K562 (cell line): ENCODE measurements at regions not wholly inside any gene's neighbourhood (a gene's known extent, or its start where the extent isn't known, plus 50 kb on each side); places are given as distances from the start of the nearest gene placed in this dataset.

Source experiments
- ATAC-seq: fragments of 200-7000 bp; cut with Tn5 transposase; 3 replicates; pipeline ENCODE4 v1.9.1; 2020; ENCODE audit warnings: moderate library complexity
- BruUV-seq: library from RNA; stranded (reverse); fragments of 400-500 nt; replicated peaks from 2 replicates; lab custom pipeline; 2021; lab: Mats Ljungman, UMichigan
- CTCF ChIA-PET: fragments of 300-600 bp; formaldehyde crosslinking; extraction: SDS; loops from one replicate; lab custom pipeline; 2021; ENCODE audit warnings: low intra/inter-chr PET ratio; lab: Yijun Ruan, JAX
- POLR2A ChIA-PET: fragments of 300-600, 350-650 bp; sonication (Branson Sonifier 250); formaldehyde crosslinking; extraction: SDS; loops from one replicate; lab custom pipeline; 2021; ENCODE audit warnings: antibody characterized with exemption, inconsistent platforms; lab: Yijun Ruan, JAX
- DNase-seq, 4 experiments: peaks; one replicate each; pipeline versions ENCODE4 v3.0.0 to v3.0.0-alpha.2; 2011 to 2018; ENCODE audit warnings: low spot score in 3 of 4, mixed read lengths in 3 of 4; ENCODE audit errors: extremely low read depth in 1 of 4
- FAIRE-seq: peaks from 2 replicates; lab custom pipeline; 2011; peaks lifted over from hg19 to GRCh38; lab: Jason Lieb, UNC
- H2AFZ ChIP-seq: 2 replicates; pipeline ENCODE4 v1.6.0; 2011; ENCODE audit warnings: low read depth, low read length, control low read depth, inconsistent platforms
- H3K27ac ChIP-seq: fragments of 200-600 bp; 3 replicates; pipeline ENCODE4 v1.8.0; 2011; ENCODE audit warnings: low read depth, mild to moderate bottlenecking, control low read depth, inconsistent platforms, low read length, moderate library complexity, mixed read lengths; ENCODE audit errors: extremely low read depth
- H3K27me3 ChIP-seq, 2 experiments: fragments of 300-600 bp in 1 of 2; 2 replicates in 1 of 2; 3 replicates in 1 of 2; pipeline versions ENCODE4 v1.6.0 to v1.8.0; 2011; ENCODE audit warnings: inconsistent platforms in 2 of 2, low read length in 2 of 2, mild to moderate bottlenecking in 1 of 2, mixed read lengths in 1 of 2, moderate library complexity in 1 of 2; ENCODE audit not compliant: control insufficient read depth in 2 of 2, insufficient read depth in 2 of 2
- H3K36me3 ChIP-seq: fragments of 300-600 bp; 3 replicates; pipeline ENCODE4 v1.8.0; 2011; ENCODE audit warnings: mild to moderate bottlenecking, low read length, inconsistent platforms; ENCODE audit not compliant: control insufficient read depth, insufficient read depth
- H3K4me1 ChIP-seq, 2 experiments: fragments of 200-600 bp in 1 of 2; replicated peaks in 1 of 2; 2 replicates in 1 of 2; 3 replicates in 1 of 2; pipeline versions ENCODE4 v1.5.1 to v1.8.0; 2011; ENCODE audit warnings: inconsistent platforms in 2 of 2, low read length in 2 of 2, mild to moderate bottlenecking in 1 of 2, mixed read lengths in 1 of 2, moderate library complexity in 1 of 2; ENCODE audit not compliant: control insufficient read depth in 2 of 2, insufficient read depth in 2 of 2
- H3K4me2 ChIP-seq: 2 replicates; pipeline ENCODE4 v1.6.1; 2011; ENCODE audit warnings: low read length, control low read depth, inconsistent platforms, mixed read lengths; ENCODE audit not compliant: insufficient read depth
- H3K4me3 ChIP-seq: fragments of 200-600 bp; sonication (generic), shearing (Covaris generic); 2 replicates; pipeline ENCODE4 v1.5.1; 2016; ENCODE audit warnings: control low read depth, inconsistent platforms
- H3K79me2 ChIP-seq: fragments of 200-600 bp; 3 replicates; pipeline ENCODE4 v1.8.0; 2011; ENCODE audit warnings: low read length, inconsistent platforms; ENCODE audit not compliant: control insufficient read depth, insufficient read depth
- H3K9ac ChIP-seq, 2 experiments: 2 replicates each; pipeline versions ENCODE4 v1.6.0 to v1.6.1; 2011; ENCODE audit warnings: low read depth in 2 of 2, low read length in 2 of 2, control low read depth in 1 of 2, inconsistent platforms in 1 of 2, mild to moderate bottlenecking in 1 of 2, mixed read lengths in 1 of 2; ENCODE audit not compliant: insufficient read depth in 1 of 2
- H3K9me1 ChIP-seq: one replicate; pipeline ENCODE4 v1.6.0; 2011; ENCODE audit warnings: inconsistent platforms, mild to moderate bottlenecking, low read length, moderate library complexity; ENCODE audit not compliant: control insufficient read depth, insufficient read depth
- H3K9me3 ChIP-seq: replicated peaks from 2 replicates; pipeline ENCODE4 v1.5.1; 2011; ENCODE audit warnings: low read depth, low read length, inconsistent platforms; ENCODE audit not compliant: control insufficient read depth, insufficient read depth
- H4K20me1 ChIP-seq: replicated peaks from 2 replicates; pipeline ENCODE4 v1.6.1; 2011; ENCODE audit warnings: low read length, inconsistent platforms, mixed read lengths; ENCODE audit not compliant: control insufficient read depth, insufficient read depth
- BRCA1 ChIP-seq, 2 experiments: fragments of 450-650 bp in 1 of 2; sonication (generic) in 1 of 2; formaldehyde crosslinking in 1 of 2; IDR thresholded peaks; 2 replicates each; pipeline versions ENCODE4 v1.5.0 to v1.6.1; 2017 to 2020; ENCODE audit warnings: mild to moderate bottlenecking in 1 of 2, missing genetic modification reagents in 1 of 2
- BRD4 ChIP-seq: fragments of 200-600 bp; sonication (generic); IDR thresholded peaks from 2 replicates; pipeline ENCODE4 v1.6.1; 2017; ENCODE audit warnings: inconsistent platforms
- FOXP1 ChIP-seq: sonication (generic); formaldehyde crosslinking; IDR thresholded peaks from 2 replicates; pipeline ENCODE4 v1.8.0; 2022; ENCODE audit warnings: mild to moderate bottlenecking, missing genetic modification reagents
- HOXB6 ChIP-seq: fragments of 250-450 bp; sonication (Bioruptor Pico); IDR thresholded peaks from 2 replicates; pipeline ENCODE4 v1.5.1; 2022; ENCODE audit warnings: mild to moderate bottlenecking, borderline replicate concordance
- KDM4B ChIP-seq, 2 experiments: fragments of 450-650 bp in 1 of 2; sonication (generic) in 1 of 2; IDR thresholded peaks; 2 replicates each; pipeline ENCODE4 v1.6.1; 2016 to 2017; ENCODE audit warnings: borderline replicate concordance in 2 of 2, antibody characterized with exemption in 1 of 2, low read depth in 1 of 2, mild to moderate bottlenecking in 1 of 2
- LARP7 ChIP-seq: fragments of 450-650 bp; IDR thresholded peaks from 2 replicates; pipeline ENCODE4 v1.6.1; 2016
- NR2F6 ChIP-seq: fragments of 450-650 bp; formaldehyde crosslinking; IDR thresholded peaks from 2 replicates; pipeline ENCODE4 v1.4.0; 2020; ENCODE audit warnings: mild to moderate bottlenecking
- RFX7 ChIP-seq: fragments of 250-450 bp; sonication (Bioruptor Pico); IDR thresholded peaks from 2 replicates; pipeline ENCODE4 v1.5.1; 2021; ENCODE audit warnings: mild to moderate bottlenecking
- SAP30 ChIP-seq: fragments of 200-600 bp; sonication (generic); IDR thresholded peaks from 2 replicates; pipeline ENCODE4 v1.6.1; 2012; ENCODE audit warnings: borderline replicate concordance, low read depth, mild to moderate bottlenecking, moderate library complexity, low read length, control low read depth, inconsistent platforms; ENCODE audit not compliant: insufficient read depth, poor library complexity, severe bottlenecking
- SMARCA5 ChIP-seq: fragments of 450-650 bp; IDR thresholded peaks from 2 replicates; pipeline ENCODE4 v1.6.1; 2016
- SUPT5H ChIP-seq: fragments of 450-650 bp; IDR thresholded peaks from 2 replicates; pipeline ENCODE4 v1.6.1; 2016
- TFAM ChIP-seq: fragments of 250-450 bp; sonication (Bioruptor Pico); conservative IDR thresholded peaks from 2 replicates; pipeline ENCODE4 v1.5.0; 2021; ENCODE audit warnings: mild to moderate bottlenecking, moderate library complexity
- TGIF2 ChIP-seq: sonication (generic); formaldehyde crosslinking; IDR thresholded peaks from 2 replicates; pipeline ENCODE4 v1.8.1; 2022; ENCODE audit warnings: mild to moderate bottlenecking, missing genetic modification reagents, moderate library complexity
- ZBTB43 ChIP-seq: sonication (generic); formaldehyde crosslinking; IDR thresholded peaks from 2 replicates; pipeline ENCODE4 v1.8.0; 2023; ENCODE audit warnings: mild to moderate bottlenecking, missing genetic modification reagents
- ZHX1 ChIP-seq: fragments of 150-350 bp; conservative IDR thresholded peaks from 2 replicates; pipeline ENCODE4 v1.6.1; 2014; ENCODE audit warnings: low read length
- ZNF140 ChIP-seq: fragments of 250-450 bp; sonication (Bioruptor Pico); IDR thresholded peaks from 2 replicates; pipeline ENCODE4 v1.8.0; 2021; ENCODE audit warnings: moderate library complexity, mild to moderate bottlenecking, inconsistent platforms
- ZNF316 ChIP-seq: fragments of 450-650 bp; IDR thresholded peaks from 2 replicates; pipeline ENCODE4 v1.6.1; 2016
- ZNF589 ChIP-seq: fragments of 200-800 bp; sonication (Bioruptor generic); IDR thresholded peaks from 2 replicates; pipeline ENCODE4 v1.6.1; 2016; ENCODE audit warnings: low read depth, missing genetic modification characterization, missing compliant biosample characterization
- ZNF785 ChIP-seq: fragments of 250-450 bp; sonication (Bioruptor Pico); IDR thresholded peaks from 2 replicates; pipeline ENCODE4 v1.4.0; 2020; ENCODE audit warnings: mild to moderate bottlenecking
- WGBS: fragments of 100-300 bp; shearing (Covaris generic); methylation state at CpG from one replicate; pipeline ENCODE4 v1.1.6; 2016; ENCODE audit warnings: low coverage, mixed read lengths; ENCODE audit not compliant: insufficient coverage; ENCODE audit errors: missing lambda C conversion rate; 5-methylcytosine and 5-hydroxymethylcytosine counted together
- in situ Hi-C: fragments of 300-500 bp; cut with MboI; formaldehyde crosslinking; loops from 4 replicates; pipeline ENCODE4 v1.15.0; 2018; ENCODE audit warnings: inconsistent platforms, mixed read lengths
- intact Hi-C: fragments of 100-400 bp; cut with micrococcal nuclease; formaldehyde crosslinking; loops from 2 replicates; pipeline ENCODE4 v1.14.2; 2022
- TF ChIP-seq, protein P1 (sequence below): sonication (generic); formaldehyde crosslinking; IDR thresholded peaks from 2 replicates; pipeline ENCODE4 v1.9.0; 2022; ENCODE audit warnings: mild to moderate bottlenecking, missing genetic modification reagents

GRCh38 chr11:24233041-24233440, 263.8 kb upstream of the LUZP2 start (continued):
- no peak for TF ChIP-seq ZNF140 (CRISPR knock-in tag)
- no peak for TF ChIP-seq ZNF589 (CRISPR knock-in tag)
- no peak for TF ChIP-seq TFAM (CRISPR knock-in tag)
- no peak for TF ChIP-seq SUPT5H
- TF ChIP-seq NR2F6 (CRISPR knock-in tag) = no peak
- no peak for TF ChIP-seq BRD4
- TF ChIP-seq ZBTB43 (CRISPR knock-in tag) = no peak
- TF ChIP-seq, protein P1, sequence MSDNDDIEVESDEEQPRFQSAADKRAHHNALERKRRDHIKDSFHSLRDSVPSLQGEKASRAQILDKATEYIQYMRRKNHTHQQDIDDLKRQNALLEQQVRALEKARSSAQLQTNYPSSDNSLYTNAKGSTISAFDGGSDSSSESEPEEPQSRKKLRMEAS = no peak
- no peak for TF ChIP-seq SAP30

GRCh38 chr11:24234822-24235508, 261.9 kb upstream of the LUZP2 start:
- Histone ChIP-seq H2AFZ (no peak overlapping the region), H3K4me2 (no peak overlapping the region), H3K27me3 (no peaks in the 10 kb centered on the region), H3K9ac (no peak overlapping the region), H3K36me3 (no peaks in the 10 kb centered on the region), H3K9me3 (no peaks in the 10 kb centered on the region), H3K79me2 (no peaks in the 10 kb centered on the region), H3K27ac (no peak overlapping the region), H3K4me1 (no peaks in the 10 kb centered on the region), H3K9me1 (no peaks in the 10 kb centered on the region), H4K20me1 (no peaks in the 10 kb centered on the region), H3K4me3 (no peak overlapping the region)
- no TSS peak for BruUV-seq
- no peak for DNase-seq
- ChIA-PET POLR2A (interaction anchor here (0.5 kb wide), 1 partner anchor 60 kb away, joined by 3 read pairs; no protein-coding TSS in a partner anchor), CTCF (no interaction called here)
- WGBS = 0% methylated on average over 3 of the region's 4 CpGs
- ATAC-seq = no peak
- FAIRE-seq = no peak
- in situ Hi-C loops = no loop called here
- intact Hi-C loops = no loop called here
- TF ChIP-seq BRCA1 (IDR thresholded peaks at IDR 0.05) (no peak), BRCA1 (CRISPR knock-in tag; IDR thresholded peaks at IDR 0.05) (no peak), ZNF785 (CRISPR knock-in tag) (no peak), RFX7 (CRISPR knock-in tag) (no peak), HOXB6 (CRISPR knock-in tag) (no peak), KDM4B (IDR thresholded peaks at IDR 0.05; ENCODE audit: borderline replicate concordance in 2 of 2, low read depth in 1 of 2) (no peak), TGIF2 (CRISPR knock-in tag) (no peak), ZNF316 (no peak), SMARCA5 (no peak), FOXP1 (no peak), ZHX1 (no peak), LARP7 (no peak)
